ENCODE measurements at regions not wholly inside any gene's neighbourhood (a gene's known extent, or its start where the extent isn't known, plus 50 kb on each side); places are given as distances from the start of the nearest gene placed in this dataset.

- H3K79me2 ChIP-seq, result no peaks in the 10 kb centered on the region
- no peak overlapping the region for H2AFZ ChIP-seq
- no peak overlapping the region for H3K4me3 ChIP-seq
- no peaks in the 10 kb centered on the region for H4K20me1 ChIP-seq (ENCODE audit: insufficient read depth, poor library complexity, severe bottlenecking)
- H3K9me2 ChIP-seq (replicated peaks; ENCODE audit: insufficient read depth), result no peaks in the 10 kb centered on the region
- no peak overlapping the region for H3K27ac ChIP-seq
- H3K36me3 ChIP-seq (replicated peaks; ENCODE audit: insufficient read depth, low read depth), result no peaks in the 10 kb centered on the region
- H3K4me2 ChIP-seq, result no peak overlapping the region
- H3K27me3 ChIP-seq, result no peaks in the 10 kb centered on the region
- WGBS (ENCODE audit: low lambda C conversion rate, missing lambda C conversion rate), result 97% methylated on average over 23 of the region's 26 CpGs
- H3K4me1 ChIP-seq (ENCODE audit: insufficient read depth), result no peaks in the 10 kb centered on the region
- no peak for TF ChIP-seq EZH2 (IDR thresholded peaks at IDR 0.05; ENCODE audit: borderline replicate concordance)
- H3K9me3 ChIP-seq (ENCODE audit: low read depth), result no peaks in the 10 kb centered on the region
- no peak for DNase-seq (ENCODE audit: low spot score)
These were observed 899.1 kb downstream of the SI start for GRCh38 chr3:164179110-164179774.

- Histone ChIP-seq H2AFZ (no peak overlapping the region), H3K27me3 (no peaks in the 10 kb centered on the region), H3K9me3 (ENCODE audit: low read depth) (no peaks in the 10 kb centered on the region), H3K27ac (no peak overlapping the region), H3K79me2 (no peaks in the 10 kb centered on the region), H3K4me2 (no peak overlapping the region), H3K9me2 (replicated peaks; ENCODE audit: insufficient read depth) (no peaks in the 10 kb centered on the region), H3K4me1 (ENCODE audit: insufficient read depth) (no peaks in the 10 kb centered on the region), H3K36me3 (replicated peaks; ENCODE audit: insufficient read depth, low read depth) (no peaks in the 10 kb centered on the region), H4K20me1 (ENCODE audit: insufficient read depth, poor library complexity, severe bottlenecking) (no peaks in the 10 kb centered on the region), H3K4me3 (no peak overlapping the region)
- WGBS (ENCODE audit: low lambda C conversion rate, missing lambda C conversion rate), result 90% methylated on average over 1 of the region's 1 CpG
- DNase-seq (ENCODE audit: low spot score), result no peak
- no peak for TF ChIP-seq CTCF (IDR thresholded peaks at IDR 0.05; ENCODE audit: poor library complexity)
- no peak for TF ChIP-seq EZH2 (IDR thresholded peaks at IDR 0.05; ENCODE audit: borderline replicate concordance)
- no peak for TF ChIP-seq EZH2phosphoT487 (IDR thresholded peaks at IDR 0.05; ENCODE audit: low read depth, severe bottlenecking, unreplicated experiment)
These were observed 904.2 kb downstream of the SI start for GRCh38 chr3:164174059-164174458.

GRCh38 chr3:164155400-164155799, 922.9 kb downstream of the SI start:
- H3K4me2 ChIP-seq, result no peak overlapping the region
- no peak for TF ChIP-seq EZH2 (IDR thresholded peaks at IDR 0.05; ENCODE audit: borderline replicate concordance)
- no peak for TF ChIP-seq CTCF (IDR thresholded peaks at IDR 0.05; ENCODE audit: poor library complexity)
- TF ChIP-seq EZH2phosphoT487 (IDR thresholded peaks at IDR 0.05; ENCODE audit: low read depth, severe bottlenecking, unreplicated experiment), result no peak

GRCh38 chr3:164144824-164145223, 933.5 kb downstream of the SI start:
- H3K4me2 ChIP-seq, result no peak overlapping the region
- H3K27ac ChIP-seq, result no peak overlapping the region
- H3K36me3 ChIP-seq (replicated peaks; ENCODE audit: insufficient read depth, low read depth), result no peaks in the 10 kb centered on the region
- WGBS (ENCODE audit: low lambda C conversion rate, missing lambda C conversion rate), result 82% methylated on average over 2 of the region's 2 CpGs
- H3K27me3 ChIP-seq, result no peaks in the 10 kb centered on the region
- no peak for TF ChIP-seq EZH2phosphoT487 (IDR thresholded peaks at IDR 0.05; ENCODE audit: low read depth, severe bottlenecking, unreplicated experiment)
- no peak for TF ChIP-seq EZH2 (IDR thresholded peaks at IDR 0.05; ENCODE audit: borderline replicate concordance)
- TF ChIP-seq CTCF (IDR thresholded peaks at IDR 0.05; ENCODE audit: poor library complexity), result no peak
- no peaks in the 10 kb centered on the region for H3K79me2 ChIP-seq
- no peak overlapping the region for H3K4me3 ChIP-seq
- no peaks in the 10 kb centered on the region for H3K4me1 ChIP-seq (ENCODE audit: insufficient read depth)
- no peak for DNase-seq (ENCODE audit: low spot score)
- H3K9me2 ChIP-seq (replicated peaks; ENCODE audit: insufficient read depth), result no peaks in the 10 kb centered on the region
- no peak overlapping the region for H2AFZ ChIP-seq
- H4K20me1 ChIP-seq (ENCODE audit: insufficient read depth, poor library complexity, severe bottlenecking), result no peaks in the 10 kb centered on the region
- no peaks in the 10 kb centered on the region for H3K9me3 ChIP-seq (ENCODE audit: low read depth)

More at GRCh38 chr3:164155400-164155799, 922.9 kb downstream of the SI start:
- no peaks in the 10 kb centered on the region for H3K9me3 ChIP-seq (ENCODE audit: low read depth)
- no peak overlapping the region for H2AFZ ChIP-seq
- no peak for DNase-seq (ENCODE audit: low spot score)
- no peaks in the 10 kb centered on the region for H3K79me2 ChIP-seq
- no peaks in the 10 kb centered on the region for H3K9me2 ChIP-seq (replicated peaks; ENCODE audit: insufficient read depth)
- H4K20me1 ChIP-seq (ENCODE audit: insufficient read depth, poor library complexity, severe bottlenecking), result no peaks in the 10 kb centered on the region
- H3K4me3 ChIP-seq, result no peak overlapping the region
- no peak overlapping the region for H3K27ac ChIP-seq
- H3K36me3 ChIP-seq (replicated peaks; ENCODE audit: insufficient read depth, low read depth), result no peaks in the 10 kb centered on the region
- WGBS (ENCODE audit: low lambda C conversion rate, missing lambda C conversion rate), result 89% methylated on average over 1 of the region's 1 CpG
- H3K4me1 ChIP-seq (ENCODE audit: insufficient read depth), result no peaks in the 10 kb centered on the region
- H3K27me3 ChIP-seq, result no peaks in the 10 kb centered on the region

All from hepatocyte (in vitro differentiated cells).